ENCODE measurements at regions not wholly inside any gene's neighbourhood (a gene's known extent, or its start where the extent isn't known, plus 50 kb on each side); places are given as distances from the start of the nearest gene placed in this dataset.

DNA sequence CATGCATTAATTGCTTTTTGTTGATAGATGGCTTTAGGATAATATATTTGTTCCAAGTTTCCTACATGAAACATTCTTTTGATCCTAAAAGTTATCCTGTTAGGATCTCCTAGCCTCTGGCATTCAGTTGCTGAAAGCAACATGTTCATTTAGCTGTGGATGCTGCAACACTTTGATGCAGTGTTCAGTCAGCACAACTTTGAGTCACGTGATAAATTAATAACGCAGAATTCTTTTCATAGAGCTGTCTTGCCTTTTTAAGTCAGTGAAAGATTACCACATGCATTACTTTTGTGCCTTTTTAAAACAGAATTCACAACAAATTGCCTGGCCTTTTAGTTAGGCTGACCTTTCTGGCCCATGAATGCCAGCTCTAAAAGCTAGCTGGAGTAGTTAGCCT lies 1467.9 kb upstream of the ZEB2 start:
- DNase-seq (ENCODE audit: low read depth in 2 of 3, low spot score in 2 of 3): no peak

DNA sequence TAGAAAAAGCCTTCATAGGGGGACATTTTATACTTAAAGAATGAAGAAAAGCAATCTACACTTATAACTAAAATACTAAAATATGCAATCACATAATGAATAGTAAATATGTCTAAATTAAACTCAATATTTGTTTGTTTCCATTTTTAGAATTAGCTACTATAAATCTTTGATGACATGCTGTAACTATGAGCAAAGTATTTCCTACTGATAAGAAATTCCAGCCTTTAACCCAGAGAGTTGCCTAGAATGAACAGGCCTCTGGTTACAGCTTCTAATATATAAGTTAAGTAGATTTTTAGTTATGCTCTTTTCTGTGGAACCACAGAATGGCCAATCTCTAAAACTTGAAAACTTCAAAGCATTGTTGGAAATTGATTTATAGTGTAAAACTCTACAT lies 1465.6 kb upstream of the ZEB2 start:
- no peak for DNase-seq (ENCODE audit: low read depth in 2 of 3, low spot score in 2 of 3)

DNA sequence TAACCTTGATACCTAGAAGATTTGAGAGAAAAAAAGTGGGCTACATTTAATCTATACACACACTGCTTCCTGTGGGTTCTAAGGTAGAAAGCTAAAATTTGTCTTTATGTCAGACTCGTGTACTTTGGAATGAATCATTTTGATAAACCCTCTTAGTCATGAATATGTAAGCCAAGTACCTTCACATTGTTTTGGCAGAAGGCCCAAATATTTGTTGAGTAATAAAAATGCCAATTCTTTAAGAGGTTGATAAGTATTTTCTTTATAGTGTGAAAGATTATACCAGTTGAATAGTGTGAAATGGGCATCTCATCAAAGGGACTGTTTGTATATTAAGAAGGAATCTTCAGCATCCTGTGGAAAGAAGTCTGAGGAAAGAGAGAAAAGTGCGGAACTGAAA lies 1464.7 kb upstream of the ZEB2 start:
- no peak for DNase-seq (ENCODE audit: low read depth in 2 of 3, low spot score in 2 of 3)

DNA sequence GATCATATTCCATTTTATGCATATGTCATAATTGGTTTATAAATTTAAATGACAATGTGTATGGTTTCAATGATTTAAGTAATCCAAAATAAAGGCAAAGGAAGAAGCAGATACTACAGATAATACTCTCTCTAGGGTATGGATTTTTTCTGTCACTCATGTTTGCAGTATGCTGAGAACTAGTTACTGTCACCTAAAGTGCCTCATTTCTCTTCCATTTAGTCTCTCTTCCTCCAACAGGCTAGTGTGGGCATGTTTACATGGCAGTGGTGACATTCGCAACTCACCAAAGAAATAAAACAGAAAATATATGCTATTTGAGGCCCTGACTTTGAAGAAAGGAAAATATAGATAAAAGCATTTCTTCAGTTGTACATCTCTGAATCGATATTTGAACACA lies 1460.4 kb upstream of the ZEB2 start:
- DNase-seq (ENCODE audit: low read depth in 2 of 3, low spot score in 2 of 3): no peak

DNA sequence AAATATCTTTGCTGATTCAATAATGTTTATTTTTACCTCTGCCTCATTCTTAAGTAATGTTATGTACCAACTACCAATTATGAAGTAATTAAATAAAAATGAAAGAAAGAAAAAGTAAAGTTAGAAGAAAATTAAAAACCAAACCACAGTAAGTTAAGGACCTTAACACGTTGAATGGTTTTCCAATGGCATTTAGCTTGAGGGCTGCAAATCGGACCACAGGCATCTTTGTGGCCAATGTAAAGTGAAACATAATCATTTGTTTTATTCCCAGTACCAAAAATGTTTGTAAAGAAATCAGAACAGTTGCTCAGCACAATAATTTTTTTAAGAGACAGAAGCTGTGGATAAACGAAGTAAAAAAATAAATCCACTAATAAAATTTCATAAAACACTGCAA lies 1455.5 kb upstream of the ZEB2 start:
- DNase-seq (ENCODE audit: low read depth in 2 of 3, low spot score in 2 of 3): no peak

DNA sequence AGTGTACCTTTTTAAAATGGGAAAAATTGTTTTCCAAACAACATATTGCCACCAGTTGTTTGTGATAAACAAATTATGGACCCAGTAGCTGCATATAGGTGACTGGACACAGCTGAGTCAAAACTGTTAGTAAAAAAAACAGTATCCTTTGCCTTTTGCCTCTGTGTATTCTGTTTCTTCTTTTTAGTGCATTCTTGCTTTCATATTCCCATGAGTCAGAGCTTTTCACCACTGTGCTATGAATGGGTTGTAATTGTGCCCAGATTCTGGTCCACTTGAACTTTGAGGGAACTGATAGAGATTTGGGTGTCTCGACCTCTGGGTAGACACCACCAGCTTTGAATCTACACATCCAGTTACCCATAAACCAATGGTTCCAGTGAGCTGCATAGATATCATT lies 1441.9 kb upstream of the ZEB2 start:
- no peak for DNase-seq (ENCODE audit: low read depth in 2 of 3, low spot score in 2 of 3)

DNA sequence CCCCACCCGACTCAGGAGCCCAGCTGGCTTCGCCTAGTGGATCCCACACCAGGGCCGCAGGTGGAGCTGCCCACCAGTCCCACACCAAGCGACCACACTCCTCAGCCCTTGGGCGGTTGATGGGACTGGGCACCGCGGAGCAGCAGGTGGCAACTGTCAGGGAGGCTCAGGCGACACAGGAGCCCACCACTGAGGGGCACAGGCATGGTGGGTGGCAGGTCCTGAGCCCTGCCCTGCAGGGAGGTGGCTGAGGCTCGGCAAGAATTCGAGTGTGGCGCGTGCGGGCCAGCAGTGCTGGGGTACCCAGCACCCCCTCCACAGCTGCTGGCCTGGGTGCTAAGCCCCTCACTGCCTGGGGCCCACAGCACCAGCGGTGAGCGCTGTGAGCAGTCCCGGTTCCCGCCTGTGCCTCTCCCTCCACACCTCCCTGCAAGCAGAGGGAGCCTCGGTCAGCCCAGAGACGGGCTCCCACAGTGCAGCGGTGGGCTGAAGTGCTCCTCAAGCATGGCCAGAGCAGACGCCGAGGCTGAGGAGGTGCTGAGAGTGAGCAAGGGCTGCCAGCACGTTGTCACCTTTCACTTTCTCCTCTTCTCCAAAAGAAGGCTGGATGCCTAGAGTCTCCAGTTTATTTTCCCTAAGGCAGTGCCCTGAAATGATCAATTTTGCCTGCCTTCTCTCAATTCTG lies 1440.7 kb upstream of the ZEB2 start:
- DNase-seq (ENCODE audit: low read depth in 2 of 3, low spot score in 2 of 3): no peak

DNA sequence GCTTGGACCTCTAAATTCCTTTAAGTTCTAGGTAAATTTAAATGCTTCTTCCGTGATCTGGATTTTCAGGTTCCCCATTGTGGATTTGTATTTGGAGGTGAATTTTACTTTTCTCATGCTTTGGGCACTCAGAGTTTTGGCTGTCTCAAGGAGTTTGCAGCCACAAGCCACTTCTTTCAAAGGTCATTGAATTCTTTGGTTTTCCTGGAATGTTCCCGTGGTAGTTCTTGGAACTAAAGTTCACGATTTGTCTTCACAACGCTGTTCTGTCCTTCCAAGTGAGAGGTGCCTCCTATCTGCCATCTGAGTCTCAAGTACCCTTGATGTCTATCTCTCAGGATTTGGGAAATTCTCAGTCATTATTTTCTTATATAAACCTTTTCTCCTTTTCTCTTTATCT lies 1438.7 kb upstream of the ZEB2 start:
- DNase-seq (ENCODE audit: low read depth in 2 of 3, low spot score in 2 of 3): no peak

DNA sequence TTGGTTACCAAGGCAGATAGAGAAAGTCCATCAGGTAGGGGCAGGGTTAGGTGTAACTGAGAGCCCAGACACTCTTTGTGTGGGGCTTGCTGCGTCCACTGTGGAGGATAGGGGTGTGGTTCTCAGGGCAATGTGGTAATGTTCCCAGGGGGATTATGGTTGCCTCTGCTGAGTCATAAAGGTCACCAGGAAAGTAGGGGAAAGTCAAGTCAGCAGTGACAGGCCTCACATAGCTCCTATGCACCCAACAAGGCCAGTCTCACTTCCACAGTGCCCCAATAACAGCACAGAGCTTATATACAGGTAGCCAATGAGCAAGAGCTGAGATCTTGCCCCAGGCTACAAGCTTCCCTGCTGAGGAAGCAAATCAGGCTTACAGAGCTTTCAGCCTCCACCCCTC lies 1438.0 kb upstream of the ZEB2 start:
- DNase-seq (ENCODE audit: low read depth in 2 of 3, low spot score in 2 of 3): no peak

DNA sequence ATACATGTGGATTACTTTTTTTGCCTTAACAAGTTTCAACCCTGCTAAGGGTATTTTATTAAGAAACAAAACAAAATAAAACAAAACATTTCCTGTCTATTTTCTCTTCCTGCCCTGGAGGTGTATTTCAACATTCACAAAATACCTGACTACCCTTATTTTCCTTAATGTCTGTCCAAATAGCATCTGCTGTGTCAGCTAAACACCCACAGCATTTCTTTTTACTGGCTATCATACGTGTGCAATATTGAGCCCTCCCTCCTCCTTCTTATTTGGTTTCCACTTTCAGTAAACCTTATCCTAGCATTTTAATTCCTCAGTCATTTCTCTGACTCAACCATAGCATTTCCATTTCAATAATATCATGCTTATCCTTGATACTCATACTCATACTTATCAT lies 1420.0 kb upstream of the ZEB2 start:
- no peak for DNase-seq (ENCODE audit: low read depth in 2 of 3, low spot score in 2 of 3)

DNA sequence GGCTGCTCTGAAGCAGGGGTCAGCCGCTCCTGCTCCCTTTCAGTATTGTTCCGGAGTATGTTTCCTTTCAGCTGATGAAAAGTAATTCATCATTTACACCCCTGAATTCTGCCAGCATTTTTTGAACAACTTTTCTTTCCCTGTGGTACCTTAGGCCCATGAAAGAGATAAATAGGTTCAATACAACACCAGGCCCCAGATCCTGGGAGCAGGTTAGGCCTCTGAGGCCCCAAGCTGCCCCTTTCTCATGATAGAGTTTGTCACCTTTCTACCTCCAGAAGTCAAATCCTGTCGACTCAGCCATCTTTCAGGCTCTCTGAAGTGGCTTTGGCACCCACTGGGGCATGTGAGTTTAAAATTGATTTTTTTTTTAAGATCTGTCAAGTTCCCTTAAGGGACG lies 1415.1 kb upstream of the ZEB2 start:
- DNase-seq (ENCODE audit: low read depth in 2 of 3, low spot score in 2 of 3): no peak

DNA sequence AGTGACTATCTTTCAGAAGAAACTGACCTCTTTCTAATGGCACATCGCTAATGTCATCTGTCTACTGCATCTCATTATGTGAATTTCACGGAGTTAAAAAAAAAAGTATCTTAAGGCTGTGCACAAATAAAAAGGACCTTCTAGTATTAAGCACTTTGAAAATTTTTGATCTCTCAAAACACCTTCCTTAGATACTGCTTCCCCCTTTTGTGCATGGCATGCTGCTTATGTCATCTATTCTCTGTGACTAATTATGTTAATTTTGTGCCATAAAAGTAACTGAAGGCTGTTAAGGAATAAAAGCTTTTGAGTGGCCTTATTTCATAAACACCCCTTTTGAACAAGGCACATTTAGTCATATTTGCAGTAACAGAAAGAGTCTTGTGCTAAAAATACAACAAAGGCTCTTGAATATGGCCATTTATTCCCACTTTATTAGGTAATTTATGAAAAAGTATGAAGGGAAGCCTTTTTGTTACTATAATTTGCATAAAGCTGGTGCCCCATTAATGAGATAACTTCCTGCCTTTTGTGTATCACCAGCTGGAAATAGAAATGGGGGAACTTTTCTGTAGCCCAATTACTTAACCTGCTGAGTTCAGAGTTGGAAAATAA lies 1412.0 kb upstream of the ZEB2 start:
- no peak for DNase-seq (ENCODE audit: low read depth in 2 of 3, low spot score in 2 of 3)

DNA sequence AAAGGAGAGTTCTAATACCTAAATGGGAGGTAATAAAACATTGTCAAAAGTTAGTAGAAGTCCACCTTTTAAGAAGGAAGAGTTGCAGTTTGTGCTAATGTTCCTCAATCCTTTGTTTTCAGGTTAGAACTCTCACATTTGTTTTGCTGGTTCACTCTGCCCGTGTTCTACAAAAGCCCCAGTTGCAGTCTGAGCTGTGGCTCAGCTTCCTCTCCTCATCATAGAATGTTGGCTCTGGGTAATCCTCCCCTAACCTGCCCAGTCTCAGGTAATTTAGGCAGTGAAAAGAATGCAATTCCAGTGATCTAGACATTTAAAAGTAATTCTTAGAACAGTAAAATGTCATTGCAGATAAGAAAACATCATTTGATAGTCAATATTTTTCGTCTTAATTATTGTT lies 1410.4 kb upstream of the ZEB2 start:
- no peak for DNase-seq (ENCODE audit: low read depth in 2 of 3, low spot score in 2 of 3)

DNA sequence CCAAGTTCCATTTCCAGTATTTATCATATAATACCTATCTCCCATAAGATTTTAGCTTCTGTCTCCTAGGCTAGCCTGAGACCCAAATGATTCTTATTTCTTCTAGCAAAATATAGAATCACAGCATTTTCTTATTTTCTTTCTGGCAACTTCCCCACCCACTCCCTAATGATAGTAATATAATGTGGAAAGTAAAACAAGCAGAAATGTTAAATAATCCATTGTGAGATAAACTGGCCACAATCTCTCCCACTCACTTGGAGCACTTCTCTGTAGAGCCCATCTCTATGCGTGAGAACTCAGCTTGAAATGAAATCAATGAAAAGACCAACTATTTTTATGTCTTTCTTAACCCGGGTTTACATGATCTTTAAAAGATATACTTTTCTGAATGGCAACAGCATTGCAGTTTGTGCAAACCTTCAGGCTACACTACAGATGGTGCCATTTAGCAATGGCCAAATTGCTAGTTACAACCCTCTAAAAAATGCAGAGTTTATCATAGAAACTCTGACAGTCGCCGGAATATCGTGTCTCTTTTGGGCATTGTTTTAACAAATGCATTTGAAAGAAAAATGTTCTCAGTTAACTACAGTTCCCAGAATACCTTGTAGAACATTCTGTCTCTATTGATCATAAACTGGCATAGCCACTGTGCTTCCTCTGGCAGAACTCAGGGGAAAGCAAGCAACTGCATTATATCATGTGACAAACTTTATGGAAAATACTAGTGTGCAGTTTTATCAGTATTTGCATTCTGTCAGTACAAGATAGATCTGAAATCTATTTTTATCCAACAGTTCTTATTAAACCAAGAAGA lies 1407.4 kb upstream of the ZEB2 start:
- no peak for DNase-seq (ENCODE audit: low read depth in 2 of 3, low spot score in 2 of 3)

DNA sequence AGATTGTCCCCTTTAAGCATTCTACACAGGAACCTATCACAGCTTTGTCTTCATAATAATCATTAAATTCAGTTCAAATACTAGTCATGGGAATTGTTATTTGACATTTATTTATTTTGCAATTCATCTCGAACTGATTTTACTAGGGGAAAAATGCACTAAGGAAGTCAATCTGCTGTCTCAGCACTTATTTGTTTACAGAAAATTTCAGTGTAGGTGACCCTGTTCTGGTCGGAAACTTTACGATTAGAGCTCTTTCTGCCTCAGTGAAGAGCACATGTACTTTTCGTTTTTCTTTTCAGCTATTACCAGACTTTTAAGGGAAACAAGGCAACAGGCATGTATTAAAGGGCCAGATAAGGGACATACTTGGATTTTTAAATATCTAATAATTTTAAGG lies 1405.7 kb upstream of the ZEB2 start:
- no peak for DNase-seq (ENCODE audit: low read depth in 2 of 3, low spot score in 2 of 3)

DNA sequence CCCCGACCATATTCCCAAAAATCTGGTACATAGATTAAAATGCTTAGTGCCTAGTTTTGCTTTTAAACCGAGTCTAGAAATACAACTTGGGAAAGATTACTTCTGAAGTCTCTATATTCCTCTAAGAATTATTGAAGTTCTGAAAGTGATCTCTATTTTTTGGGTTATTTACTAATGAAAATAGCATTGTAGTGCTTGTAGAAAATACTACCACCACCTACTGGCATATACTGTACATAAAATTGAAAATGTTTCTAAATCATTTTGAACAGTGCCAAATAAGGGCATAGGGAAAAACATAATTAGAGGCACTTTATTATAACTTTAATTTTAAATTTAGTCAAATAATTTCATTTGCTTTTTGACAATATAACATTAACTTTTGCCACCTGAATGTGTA lies 1399.6 kb upstream of the ZEB2 start:
- no peak for DNase-seq (ENCODE audit: low read depth in 2 of 3, low spot score in 2 of 3)

DNA sequence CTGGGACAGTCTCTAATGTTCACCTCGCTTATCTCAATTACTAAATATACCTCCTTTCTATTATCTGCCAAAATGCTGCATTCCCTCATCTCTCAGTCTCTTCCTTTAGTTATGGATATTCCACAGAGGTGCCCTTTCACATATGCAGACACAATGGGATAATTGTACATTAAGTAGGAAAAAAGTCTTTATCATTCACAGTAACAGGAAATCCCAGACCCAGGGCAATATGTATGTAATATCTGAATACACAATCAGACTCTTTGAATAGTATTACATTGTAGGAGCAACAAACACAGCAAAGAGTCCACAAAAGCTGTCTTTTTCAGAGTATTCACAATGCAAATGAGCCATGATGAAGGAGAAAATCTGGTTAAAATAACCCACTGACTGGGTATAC lies 1399.0 kb upstream of the ZEB2 start:
- no peak for DNase-seq (ENCODE audit: low read depth in 2 of 3, low spot score in 2 of 3)

DNA sequence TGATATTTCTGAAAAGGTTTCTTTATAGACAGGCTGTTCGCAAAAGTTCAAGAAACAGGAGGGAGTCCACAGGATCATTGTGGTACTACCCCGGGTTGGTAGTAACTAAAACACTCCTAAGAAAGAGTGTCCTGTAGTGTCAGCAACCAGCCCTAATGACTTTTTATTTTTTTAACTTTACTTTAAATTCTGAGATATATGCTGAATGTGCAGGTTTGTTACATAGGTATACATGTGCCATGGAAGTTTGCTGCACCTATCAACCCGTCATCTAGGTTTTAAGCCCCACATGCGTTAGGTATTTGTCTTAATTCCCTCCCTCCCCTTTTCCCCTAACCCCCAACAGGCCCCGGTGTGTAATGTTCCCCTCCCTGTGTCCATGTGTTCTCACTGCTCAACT lies 1396.9 kb upstream of the ZEB2 start:
- DNase-seq (ENCODE audit: low read depth in 2 of 3, low spot score in 2 of 3): no peak

DNA sequence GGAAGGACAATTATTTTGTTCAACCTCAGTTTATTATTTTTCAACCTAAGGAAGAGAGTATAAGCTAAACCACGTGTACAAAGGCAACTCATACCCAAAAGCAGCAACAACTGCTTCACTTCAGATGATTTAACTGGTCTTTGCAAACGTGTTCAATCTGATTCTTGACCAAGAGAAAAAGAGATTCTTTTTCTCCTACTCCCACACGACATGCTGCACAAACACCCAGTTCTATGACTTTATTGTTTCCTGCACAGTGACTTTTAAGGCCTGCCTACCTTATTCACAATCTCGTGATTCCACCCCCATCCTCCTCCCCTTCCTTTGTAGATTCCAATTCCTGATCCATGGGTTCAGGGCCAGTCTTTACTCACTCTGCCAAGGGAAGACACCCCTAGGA lies 1394.8 kb upstream of the ZEB2 start:
- DNase-seq (ENCODE audit: low read depth in 2 of 3, low spot score in 2 of 3): no peak

DNA sequence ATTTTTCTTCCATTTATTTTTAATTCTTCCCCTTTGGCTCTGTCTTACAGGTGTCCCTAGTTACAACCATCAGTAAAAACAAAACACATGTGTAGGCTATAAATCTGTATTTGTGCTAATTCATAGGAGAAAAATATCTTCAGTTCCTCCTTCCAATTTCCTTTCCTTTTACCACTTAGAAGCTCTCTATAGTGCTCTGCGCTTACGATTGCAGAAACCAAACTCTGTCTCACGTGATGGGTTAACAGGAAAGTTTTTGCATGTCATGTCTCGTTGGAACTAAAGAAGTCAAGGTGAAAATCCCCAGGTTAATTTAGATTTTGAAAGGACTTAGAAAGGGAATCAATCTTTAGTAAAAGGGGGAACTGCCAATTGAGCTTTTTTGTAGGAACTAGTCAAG lies 1390.5 kb upstream of the ZEB2 start:
- DNase-seq (ENCODE audit: low read depth in 2 of 3, low spot score in 2 of 3): no peak

DNA sequence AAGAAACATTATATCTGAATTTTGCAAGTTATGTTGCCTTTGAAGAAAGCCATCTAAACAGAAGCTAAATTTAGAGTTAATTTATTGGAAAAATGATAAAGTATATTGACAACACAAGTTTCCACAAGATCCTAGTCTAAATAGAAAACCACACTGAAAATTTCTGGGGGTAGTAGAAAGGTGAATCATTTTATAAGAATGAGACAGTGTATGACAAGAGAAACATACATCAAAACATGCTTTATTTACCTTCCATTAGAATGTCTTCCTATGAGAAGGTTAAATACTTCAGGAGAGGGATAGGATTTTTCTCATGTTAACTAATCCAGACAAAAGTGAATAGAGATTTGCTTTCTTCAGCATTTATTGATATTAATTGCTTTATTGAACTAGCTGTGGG lies 1389.8 kb upstream of the ZEB2 start:
- DNase-seq (ENCODE audit: low read depth in 2 of 3, low spot score in 2 of 3): no peak

DNA sequence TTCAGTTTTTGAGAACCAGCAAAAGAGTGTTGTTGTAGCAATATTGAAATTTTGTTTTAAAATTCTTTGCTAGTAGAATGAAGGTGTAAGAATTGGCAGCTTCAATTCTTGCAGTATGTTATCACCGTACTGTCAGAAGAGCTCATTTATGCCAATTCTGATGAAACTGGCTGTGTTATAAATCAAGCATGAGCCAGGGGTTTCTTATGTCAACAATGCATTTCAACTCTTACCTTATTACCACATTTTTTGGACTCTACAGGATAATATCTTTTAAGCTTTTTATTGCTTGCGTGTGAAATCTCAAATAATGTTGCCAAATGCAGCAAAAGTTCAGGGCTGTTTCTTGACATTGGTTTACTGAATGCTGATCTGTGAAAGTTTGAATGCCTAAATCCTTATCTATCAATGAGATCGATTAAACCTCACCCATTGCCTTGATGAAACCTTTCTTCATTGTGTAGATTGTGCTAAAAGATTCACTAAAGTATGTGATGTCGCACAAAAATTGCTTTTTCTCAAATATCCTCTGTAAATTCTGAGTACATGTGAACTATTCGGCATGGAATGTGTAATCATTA lies 1389.3 kb upstream of the ZEB2 start:
- DNase-seq (ENCODE audit: low read depth in 2 of 3, low spot score in 2 of 3): no peak

All from activated CD8-positive, alpha-beta memory T cell treated with anti-CD3 and anti-CD28 coated beads for 48 hours (primary cell).